Endodermal cell (in vitro differentiated cells): ENCODE measurements at regions not wholly inside any gene's neighbourhood (a gene's known extent, or its start where the extent isn't known, plus 50 kb on each side); places are given as distances from the start of the nearest gene placed in this dataset.

ENCODE experiments used
- DNase-seq: peaks from one replicate; pipeline ENCODE4 v3.0.0-alpha.2; 2017
- H3K27ac ChIP-seq: 2 replicates; pipeline ENCODE4 v1.5.1; 2013; ENCODE audit warnings: mild to moderate bottlenecking, low read depth, low read length, moderate library complexity
- H3K27me3 ChIP-seq: 2 replicates; pipeline ENCODE4 v1.6.1; 2013; ENCODE audit warnings: mild to moderate bottlenecking, low read length, moderate library complexity; ENCODE audit not compliant: insufficient read depth, control insufficient read depth, poor library complexity, severe bottlenecking
- H3K36me3 ChIP-seq: 2 replicates; pipeline ENCODE4 v1.7.0; 2013; ENCODE audit warnings: mild to moderate bottlenecking, low read length, moderate library complexity; ENCODE audit not compliant: control insufficient read depth, insufficient read depth
- H3K4me1 ChIP-seq: one replicate; pipeline ENCODE4 v1.7.0; 2013; ENCODE audit warnings: low read length; ENCODE audit not compliant: control insufficient read depth, insufficient read depth
- H3K4me3 ChIP-seq: 2 replicates; pipeline ENCODE4 v1.5.1; 2013; ENCODE audit warnings: mild to moderate bottlenecking, low read length, moderate library complexity
- H3K9ac ChIP-seq: 2 replicates; pipeline ENCODE4 v1.6.1; 2013; ENCODE audit warnings: mild to moderate bottlenecking, low read length, moderate library complexity; ENCODE audit not compliant: poor library complexity, severe bottlenecking; ENCODE audit errors: extremely low read depth
- H3K9me3 ChIP-seq: 2 replicates; pipeline ENCODE4 v1.6.1; 2013; ENCODE audit warnings: mild to moderate bottlenecking, low read length, moderate library complexity; ENCODE audit not compliant: control insufficient read depth
- H3K27ac Mint-ChIP-seq: 2 replicates; pipeline ENCODE4 v1.8.0; 2020; ENCODE audit warnings: mixed read lengths
- H3K27me3 Mint-ChIP-seq: 2 replicates; pipeline ENCODE4 v1.8.0; 2021; ENCODE audit warnings: mild to moderate bottlenecking, mixed read lengths; ENCODE audit not compliant: insufficient read depth
- H3K36me3 Mint-ChIP-seq: 2 replicates; pipeline ENCODE4 v1.8.0; 2020; ENCODE audit warnings: low read depth, mixed read lengths
- H3K4me1 Mint-ChIP-seq: 2 replicates; pipeline ENCODE4 v1.8.0; 2020; ENCODE audit warnings: mixed read lengths
- H3K4me3 Mint-ChIP-seq: 2 replicates; pipeline ENCODE4 v1.8.0; 2020; ENCODE audit warnings: mild to moderate bottlenecking, moderate library complexity, mixed read lengths
- H3K9me3 Mint-ChIP-seq: 2 replicates; pipeline ENCODE4 v1.8.0; 2020; ENCODE audit warnings: mild to moderate bottlenecking, mixed read lengths
- CTCF ChIP-seq: fragments of 200-600 bp; sonication (generic); conservative IDR thresholded peaks from 2 replicates; pipeline ENCODE4 v1.5.0; 2021; ENCODE audit warnings: antibody characterized with exemption, mild to moderate bottlenecking
- WGBS, 2 experiments: methylation state at CpG; one replicate each; pipeline versions ENCODE4 v1.1.5 to v1.1.7; 2013; ENCODE audit warnings: missing lambda C conversion rate in 2 of 2, mixed read lengths in 1 of 2; ENCODE audit not compliant: insufficient coverage in 1 of 2, insufficient read length in 1 of 2; 5-methylcytosine and 5-hydroxymethylcytosine counted together

- Mint-ChIP-seq H3K36me3 (no peaks in the 10 kb centered on the region), H3K4me1 (peaks cover 2% of the 10 kb centered on the region)
- H3K9me3 ChIP-seq, result no peaks in the 10 kb centered on the region
These were observed 55.8 kb upstream of the ARHGAP24 start for GRCh38 chr4:85419103-85419502.

DNA sequence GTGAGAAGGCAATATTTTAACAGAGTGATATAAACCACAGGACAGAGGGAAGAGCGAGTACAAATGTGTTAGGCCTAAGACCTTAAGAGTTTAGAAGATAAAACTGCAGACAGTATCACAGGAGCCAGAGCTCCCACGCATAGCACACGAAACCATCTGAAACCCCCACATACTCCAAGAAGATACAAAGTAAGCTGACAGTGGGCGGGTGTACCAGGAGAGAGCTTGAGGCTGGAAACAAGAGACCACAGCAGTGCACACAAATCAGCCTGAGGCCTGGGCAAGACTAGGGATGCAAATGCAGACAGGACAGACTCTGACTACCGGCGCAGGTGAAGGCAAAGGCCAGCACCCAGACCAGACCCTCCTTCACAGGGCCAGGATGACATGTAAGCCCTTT, 54.1 kb upstream of the ARHGAP24 start:
- Histone ChIP-seq H3K9me3 (no peaks in the 10 kb centered on the region), H3K4me1 (no peaks in the 10 kb centered on the region), H3K27ac (no peak overlapping the region), H3K36me3 (no peaks in the 10 kb centered on the region), H3K27me3 (no peaks in the 10 kb centered on the region), H3K4me3 (no peak overlapping the region), H3K9ac (no peak overlapping the region)
- H3K4me1 Mint-ChIP-seq, result peaks cover 2% of the 10 kb centered on the region
- no peak overlapping the region for H3K27ac Mint-ChIP-seq
- WGBS, 2 experiments, result 87% methylated on average over 6 of the region's 6 CpGs; no CpG with 5 or more reads in 1 of the 2 experiments
- no peak overlapping the region for H3K4me3 Mint-ChIP-seq
- DNase-seq, result no peak
- H3K9me3 Mint-ChIP-seq, result no peaks in the 10 kb centered on the region
- no peaks in the 10 kb centered on the region for H3K36me3 Mint-ChIP-seq
- no peak for TF ChIP-seq CTCF
- no peaks in the 10 kb centered on the region for H3K27me3 Mint-ChIP-seq

More at GRCh38 chr4:85419103-85419502, 55.8 kb upstream of the ARHGAP24 start:
- Mint-ChIP-seq H3K27ac (no peak overlapping the region), H3K9me3 (no peaks in the 10 kb centered on the region), H3K4me3 (no peak overlapping the region), H3K27me3 (no peaks in the 10 kb centered on the region)
- DNase-seq, result no peak
- WGBS, 2 experiments, result 85 to 90% methylated on average over 2 of the region's 2 CpGs
- Histone ChIP-seq H3K9ac (no peak overlapping the region), H3K4me1 (no peaks in the 10 kb centered on the region), H3K27ac (no peak overlapping the region), H3K27me3 (no peaks in the 10 kb centered on the region), H3K36me3 (no peaks in the 10 kb centered on the region), H3K4me3 (no peak overlapping the region)
- no peak for TF ChIP-seq CTCF

DNA sequence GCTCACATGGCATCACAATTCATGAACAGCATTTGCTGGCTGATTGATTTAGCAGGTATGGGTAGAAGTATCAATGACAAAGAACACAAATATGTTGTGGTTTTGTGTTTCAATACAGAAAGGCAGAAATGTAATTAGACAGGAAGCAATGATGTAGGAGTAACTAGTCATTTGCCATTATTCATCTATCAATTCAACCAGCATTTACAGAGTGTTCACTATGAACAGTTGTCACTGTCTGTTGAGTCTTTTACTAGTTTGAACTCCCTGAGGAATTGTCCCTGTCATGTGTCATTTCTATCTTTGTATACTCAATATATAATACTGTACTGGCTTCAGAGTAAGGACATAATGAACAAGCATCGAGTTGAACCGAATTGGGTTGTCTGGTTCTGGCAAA, 51.5 kb upstream of the ARHGAP24 start:
- H3K27me3 ChIP-seq, result no peaks in the 10 kb centered on the region
- H3K4me3 Mint-ChIP-seq, result no peak overlapping the region
- H3K4me1 ChIP-seq, result no peaks in the 10 kb centered on the region
- 91 to 100% methylated on average over 2 of the region's 2 CpGs for WGBS, 2 experiments
- H3K27ac ChIP-seq, result no peak overlapping the region
- H3K9me3 Mint-ChIP-seq, result no peaks in the 10 kb centered on the region
- H3K9ac ChIP-seq, result no peak overlapping the region
- no peak for TF ChIP-seq CTCF
- DNase-seq, result no peak
- no peak overlapping the region for H3K27ac Mint-ChIP-seq
- no peaks in the 10 kb centered on the region for H3K9me3 ChIP-seq
- H3K4me1 Mint-ChIP-seq, result peaks cover 7% of the 10 kb centered on the region
- H3K27me3 Mint-ChIP-seq, result no peaks in the 10 kb centered on the region
- H3K36me3 ChIP-seq, result no peaks in the 10 kb centered on the region
- H3K36me3 Mint-ChIP-seq, result no peaks in the 10 kb centered on the region
- H3K4me3 ChIP-seq, result no peak overlapping the region
